Myocyte (in vitro differentiated cells): ENCODE measurements at regions not wholly inside any gene's neighbourhood (a gene's known extent, or its start where the extent isn't known, plus 50 kb on each side); places are given as distances from the start of the nearest gene placed in this dataset.

Experiments used
- DNase-seq: peaks from one replicate; pipeline ENCODE4 v3.0.0-alpha.2; 2012; ENCODE audit warnings: low read depth

DNA sequence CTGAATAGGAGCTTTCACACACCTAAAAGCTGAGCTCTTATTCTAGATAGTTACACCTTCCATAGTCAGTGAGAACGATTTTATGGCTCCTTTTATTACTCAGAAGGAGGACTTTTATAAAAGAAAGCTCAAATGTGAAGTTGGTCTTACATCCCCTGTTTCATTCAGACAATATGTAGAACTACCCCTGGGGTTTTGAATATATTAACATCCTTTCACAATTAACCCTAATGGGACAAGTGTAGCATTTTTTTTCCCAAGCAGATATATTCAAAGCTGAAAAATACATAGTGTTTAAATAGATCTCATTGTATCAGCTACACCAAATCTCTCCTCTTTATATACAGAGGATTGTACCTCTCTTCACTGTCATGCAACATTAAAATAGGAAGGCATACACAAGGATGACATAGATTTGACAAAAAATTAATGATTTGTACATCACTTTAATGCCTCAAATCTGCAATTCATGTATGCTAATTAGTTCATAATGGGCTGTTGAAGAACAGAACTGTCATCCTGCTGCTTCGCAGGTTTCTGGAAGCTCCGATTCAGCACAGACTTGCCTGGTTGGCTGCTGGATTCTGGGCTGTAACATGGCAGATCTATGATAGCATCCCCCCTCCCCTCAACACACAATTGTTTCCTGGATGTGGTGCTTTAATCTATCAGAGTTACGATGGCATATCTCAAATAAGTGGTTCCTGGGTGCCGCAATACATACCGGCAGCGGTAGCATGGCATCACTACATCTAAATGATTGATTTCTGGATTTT is 129.7 kb upstream of the PARD3B start:
- no peak for DNase-seq

- DNase-seq: no peak
Measured at GRCh38 chr2:204416236-204416635, 129.0 kb upstream of the PARD3B start.

GRCh38 chr2:204425821-204426220 is 119.5 kb upstream of the PARD3B start:
- DNase-seq: no peak

- DNase-seq: no peak
Measured at GRCh38 chr2:204428675-204429074, 116.6 kb upstream of the PARD3B start.

DNA sequence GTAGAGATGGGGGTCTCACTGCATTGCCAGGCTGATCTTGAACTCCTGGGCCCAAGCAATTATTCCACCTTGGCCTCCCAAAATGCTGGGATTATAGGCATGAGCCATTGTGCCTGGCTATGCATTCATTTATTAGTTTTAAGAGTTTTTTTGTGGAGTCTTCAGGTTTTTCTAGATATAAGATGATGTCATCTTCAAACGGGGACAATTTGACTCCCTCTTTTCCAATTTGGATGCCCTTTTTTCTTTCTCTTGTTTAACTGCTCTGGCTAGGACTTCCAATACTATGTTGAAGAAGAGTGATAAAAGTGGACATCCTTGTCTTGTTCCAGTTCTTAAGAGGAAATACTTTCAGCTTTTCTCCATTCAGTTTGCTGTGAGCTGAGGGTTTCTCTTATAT is 113.7 kb upstream of the PARD3B start:
- no peak for DNase-seq

GRCh38 chr2:204432196-204432595 is 113.1 kb upstream of the PARD3B start:
- DNase-seq: no peak

- no peak for DNase-seq
Measured at GRCh38 chr2:204434660-204435462, 110.4 kb upstream of the PARD3B start.

- peak; percentile 28 for DNase-seq
Measured at GRCh38 chr2:204436230-204436629, 109.0 kb upstream of the PARD3B start.

- no peak for DNase-seq
Measured at GRCh38 chr2:204437408-204437807, 107.9 kb upstream of the PARD3B start.

DNA sequence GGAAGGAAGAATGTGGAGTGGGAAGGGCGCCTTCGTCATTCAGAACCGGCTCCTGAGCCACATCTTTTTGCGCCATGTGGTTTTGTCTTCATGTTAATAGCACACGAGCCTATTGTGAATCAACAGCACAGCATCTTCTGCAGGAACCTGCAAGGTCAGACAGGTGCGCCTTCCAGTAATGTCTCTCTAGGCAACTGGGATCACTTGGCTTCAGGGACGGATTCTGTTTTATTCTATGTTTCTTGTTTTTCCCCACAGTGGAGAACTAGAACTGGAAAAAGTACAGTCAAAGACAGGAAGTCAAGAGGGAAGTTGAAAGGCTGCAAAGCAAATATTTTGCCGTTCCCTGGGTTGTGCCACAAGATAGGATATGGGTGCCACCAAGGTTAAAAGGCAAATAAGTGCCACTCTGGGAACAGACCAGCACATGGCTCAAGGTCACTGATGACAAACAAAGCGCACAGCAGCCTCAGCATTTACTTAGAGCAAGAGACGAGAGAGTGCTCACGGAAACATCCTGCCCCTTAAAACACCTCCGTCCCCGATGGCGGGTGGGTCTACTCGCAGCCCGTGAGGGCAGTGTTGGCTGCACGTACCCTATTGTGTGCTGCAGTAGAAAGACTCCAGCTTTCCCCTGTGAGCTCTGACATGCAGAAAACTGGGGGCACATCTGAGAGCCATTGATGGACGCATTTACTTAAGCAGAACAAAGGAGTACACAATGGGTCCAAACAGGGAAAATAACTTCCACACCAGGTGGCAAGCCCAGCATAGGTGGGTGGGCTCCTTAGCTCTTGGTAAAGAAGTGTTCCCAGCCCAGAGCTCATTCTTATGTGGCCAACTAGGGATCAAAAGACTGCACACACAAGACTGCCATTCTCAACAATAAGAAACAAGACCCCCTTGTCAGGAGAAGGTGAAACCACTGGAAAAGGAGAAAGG is 107.2 kb upstream of the PARD3B start:
- no peak for DNase-seq

DNA sequence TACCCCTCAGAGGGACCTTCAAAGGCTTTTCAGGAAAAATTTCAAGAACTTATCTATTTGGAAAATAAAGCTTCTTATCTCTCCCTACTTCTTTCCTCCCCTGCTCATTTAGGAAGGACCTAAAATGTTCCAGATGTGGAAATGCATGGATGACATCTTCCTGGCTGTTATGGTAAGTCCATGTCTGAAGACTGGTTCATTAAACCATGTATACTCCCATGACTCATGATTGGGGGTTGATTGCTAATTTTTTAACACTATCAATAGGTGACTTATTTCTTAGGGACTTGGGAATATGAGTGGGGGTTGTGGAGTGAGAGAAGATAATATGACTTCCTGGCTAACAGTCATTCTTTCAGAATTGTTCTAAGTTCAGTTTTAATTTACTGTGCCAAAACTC is 104.0 kb upstream of the PARD3B start:
- no peak for DNase-seq

GRCh38 chr2:204445149-204445548 is 100.1 kb upstream of the PARD3B start:
- no peak for DNase-seq

DNA sequence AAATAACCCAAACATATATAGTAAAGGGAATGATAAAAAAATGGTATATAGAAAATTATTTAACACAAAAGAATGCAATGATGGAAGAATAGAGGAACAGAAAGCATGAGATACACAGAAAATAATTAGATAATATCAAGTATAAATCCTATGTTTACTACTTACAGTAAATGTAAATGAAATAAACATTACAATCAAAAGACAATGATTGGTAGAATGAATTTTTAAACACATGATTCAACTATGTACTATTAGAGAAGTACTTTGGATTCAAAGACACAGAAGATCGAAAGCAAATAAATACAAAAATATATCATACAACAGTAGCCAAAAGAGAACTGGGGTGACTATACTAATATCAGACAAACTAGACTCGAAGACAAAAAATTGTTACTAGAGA is 97.6 kb upstream of the PARD3B start:
- no peak for DNase-seq

DNA sequence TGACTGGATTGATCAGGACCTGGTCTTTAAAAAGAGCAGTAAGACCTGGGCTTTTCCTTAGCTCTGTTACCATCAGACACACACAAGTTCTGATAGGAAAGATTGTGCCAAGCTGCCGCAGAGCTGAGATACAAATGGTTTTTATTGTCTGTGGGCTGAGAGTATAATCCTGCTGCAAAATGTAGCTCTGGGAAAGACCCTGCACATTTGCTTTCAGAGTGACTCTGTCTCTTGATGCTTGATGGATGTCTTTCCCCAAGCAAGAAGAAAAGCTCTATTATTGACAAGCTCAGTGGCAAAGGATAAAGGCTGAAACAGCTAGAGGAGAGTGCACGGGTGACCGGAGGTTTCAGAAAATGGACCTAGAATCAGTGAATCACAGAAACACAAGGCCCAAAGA is 95.3 kb upstream of the PARD3B start:
- DNase-seq: no peak

- no peak for DNase-seq
Measured at GRCh38 chr2:204451766-204452165, 93.5 kb upstream of the PARD3B start.

GRCh38 chr2:204452464-204453023 is 92.7 kb upstream of the PARD3B start:
- DNase-seq: peak; percentile 97

- no peak for DNase-seq
Measured at GRCh38 chr2:204453730-204454167, 91.5 kb upstream of the PARD3B start.

DNA sequence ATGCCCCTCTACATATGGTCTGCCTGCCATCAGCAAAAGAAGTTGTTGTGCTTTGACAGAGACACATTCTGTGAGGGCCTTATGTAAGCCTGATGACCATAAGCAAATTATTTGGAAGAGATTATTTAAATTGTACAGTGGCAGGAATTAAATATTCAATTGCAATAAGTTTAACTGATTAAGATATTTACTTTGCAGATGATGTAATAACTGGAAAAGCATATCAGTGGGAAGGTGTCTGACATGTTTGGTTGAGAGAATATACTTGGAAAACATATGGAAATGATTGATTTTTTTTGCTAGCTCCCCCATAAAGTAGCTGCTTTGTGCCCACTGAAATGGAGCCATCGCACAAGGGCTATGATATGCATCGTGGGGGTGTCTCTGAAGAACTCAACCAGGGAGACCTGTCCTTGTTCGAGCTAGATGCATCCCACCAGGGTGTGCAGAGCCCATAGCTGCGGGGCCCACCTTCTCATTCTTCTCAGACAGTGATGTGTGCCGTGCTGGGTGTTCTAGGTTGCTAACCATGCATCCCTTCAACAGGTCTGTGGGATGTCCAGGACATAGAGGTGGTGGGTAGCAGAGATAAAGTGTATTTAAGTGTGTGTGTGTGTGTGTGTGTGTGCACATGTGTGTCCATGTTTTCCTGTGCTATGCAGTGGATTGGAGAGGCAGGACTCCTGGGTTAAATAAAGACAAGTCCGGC is 90.4 kb upstream of the PARD3B start:
- DNase-seq: no peak

GRCh38 chr2:204468746-204469429 is 76.4 kb upstream of the PARD3B start:
- peak; percentile 49 for DNase-seq

DNA sequence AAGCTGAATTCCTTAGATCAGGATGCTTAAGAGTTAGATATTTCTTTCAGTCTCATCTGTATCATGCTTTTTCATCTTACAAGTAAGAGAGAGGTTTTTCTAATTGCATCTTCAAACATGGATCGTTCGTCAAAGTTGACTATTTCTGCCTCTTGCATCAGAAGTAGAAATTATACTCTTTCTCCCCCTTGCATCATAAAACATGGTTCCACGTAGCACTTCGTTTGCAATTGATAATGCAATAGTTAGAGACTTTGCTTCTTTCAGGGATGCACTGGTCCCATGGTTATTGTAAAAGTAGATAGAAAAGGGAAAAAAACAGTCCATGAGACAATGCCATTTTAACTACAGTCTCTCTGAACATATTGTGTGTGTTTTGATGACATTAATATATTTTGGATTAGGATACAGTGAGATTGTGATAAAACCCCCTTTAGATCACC is 75.1 kb upstream of the PARD3B start:
- DNase-seq: no peak
